Panc1 (cell line): ENCODE measurements at regions not wholly inside any gene's neighbourhood (a gene's known extent, or its start where the extent isn't known, plus 50 kb on each side); places are given as distances from the start of the nearest gene placed in this dataset.

Source experiments
- ATAC-seq: fragments of 200-7000 bp; cut with Tn5 transposase; 2 replicates; pipeline ENCODE4 v1.9.1; 2020; ENCODE audit warnings: mild to moderate bottlenecking, moderate library complexity
- BruUV-seq: library from RNA; stranded (reverse); fragments of 400-500 nt; replicated peaks from 2 replicates; lab custom pipeline; 2021; lab: Mats Ljungman, UMichigan
- CTCF ChIA-PET: fragments of 300-600 bp; sonication (Branson Sonifier 250); formaldehyde crosslinking; loops from one replicate; lab custom pipeline; 2022; ENCODE audit warnings: antibody characterized with exemption; lab: Charles Lee
- POLR2A ChIA-PET: fragments of 300-600 bp; sonication (Branson Sonifier 250); formaldehyde crosslinking; loops from one replicate; lab custom pipeline; 2022; ENCODE audit warnings: antibody characterized with exemption; lab: Charles Lee
- DNase-seq: peaks from one replicate; pipeline ENCODE4 v3.0.0-alpha.2; 2010; ENCODE audit warnings: low read depth, low spot score
- H3K27ac ChIP-seq: 2 replicates; pipeline ENCODE4 v1.5.1; 2011; ENCODE audit warnings: mild to moderate bottlenecking, low read length, inconsistent platforms
- H3K27me3 ChIP-seq: fragments of 200-500 bp; sonication (Bioruptor generic); 2 replicates; pipeline ENCODE4 v1.6.0; 2014; ENCODE audit warnings: low read length, inconsistent platforms; ENCODE audit not compliant: control insufficient read depth, insufficient read depth
- H3K36me3 ChIP-seq: fragments of 200-500 bp; sonication (Bioruptor generic); 2 replicates; pipeline ENCODE4 v1.5.1; 2014; ENCODE audit warnings: inconsistent platforms, mild to moderate bottlenecking, low read length, moderate library complexity; ENCODE audit not compliant: control insufficient read depth, insufficient read depth
- H3K4me1 ChIP-seq: 2 replicates; pipeline ENCODE4 v1.5.1; 2011; ENCODE audit warnings: inconsistent platforms, mild to moderate bottlenecking, low read length, moderate library complexity; ENCODE audit not compliant: control insufficient read depth, insufficient read depth
- H3K4me3 ChIP-seq, 2 experiments: 2 replicates each; pipeline ENCODE4 v1.5.1; 2011 to 2012; ENCODE audit warnings: low read depth in 2 of 2, low read length in 2 of 2, mild to moderate bottlenecking in 2 of 2, inconsistent platforms in 1 of 2, moderate library complexity in 1 of 2
- H3K9me3 ChIP-seq: fragments of 200-500 bp; sonication (Bioruptor generic); 2 replicates; pipeline ENCODE4 v1.5.1; 2014; ENCODE audit warnings: low read depth, mild to moderate bottlenecking, inconsistent platforms, low read length, moderate library complexity; ENCODE audit not compliant: control insufficient read depth, insufficient read depth
- CTCF ChIP-seq: fragments of 450-650 bp; IDR thresholded peaks from 2 replicates; pipeline ENCODE4 v1.5.1; 2017; ENCODE audit warnings: mild to moderate bottlenecking
- POLR2AphosphoS5 ChIP-seq: IDR thresholded peaks from 2 replicates; pipeline ENCODE4 v1.6.1; 2012; ENCODE audit warnings: mild to moderate bottlenecking, low read depth, low read length, moderate library complexity
- REST ChIP-seq, 2 experiments: IDR thresholded peaks; 2 replicates each; pipeline ENCODE4 v1.6.1; 2011 to 2012; ENCODE audit warnings: low read depth in 2 of 2, control low read depth in 1 of 2, low read length in 1 of 2, mild to moderate bottlenecking in 1 of 2, moderate library complexity in 1 of 2; ENCODE audit not compliant: insufficient read depth in 1 of 2
- SIN3A ChIP-seq: IDR thresholded peaks from 2 replicates; pipeline ENCODE4 v1.6.1; 2012; ENCODE audit warnings: low read depth, mild to moderate bottlenecking, low read length, moderate library complexity, borderline replicate concordance; ENCODE audit not compliant: insufficient read depth
- TCF7L2 ChIP-seq: IDR thresholded peaks from 2 replicates; pipeline ENCODE4 v1.6.1; 2011; ENCODE audit warnings: mild to moderate bottlenecking, low read depth, low read length, inconsistent platforms
- in situ Hi-C: cut with HindIII; loops from 2 replicates; pipeline ENCODE4 v1.10.0; 2016; ENCODE audit warnings: low sequenced_read_pairs, low pct_unique_long_range_greater_than_20kb
- intact Hi-C: fragments of 100-400 bp; cut with micrococcal nuclease; formaldehyde crosslinking; loops from one replicate; pipeline ENCODE4 v1.10.0; 2022; ENCODE audit not compliant: unreplicated experiment

- DNase-seq (no peak), ATAC-seq (no peak)
- POLR2A ChIA-PET: no interaction called here
- CTCF ChIA-PET: interaction anchor here (0.6 kb wide), 1 partner anchor 228 kb away, joined by 3 read pairs; no protein-coding TSS in a partner anchor
- Histone ChIP-seq H3K4me3 (no peak overlapping the region), H3K27me3 (peaks cover 10% of the 10 kb centered on the region; the same call in 1 of the 2 replicates), H3K27ac (no peak overlapping the region), H3K9me3 (no peaks in the 10 kb centered on the region), H3K36me3 (no peaks in the 10 kb centered on the region), H3K4me1 (no peaks in the 10 kb centered on the region)
- BruUV-seq: no TSS peak
- in situ Hi-C loops: no loop called here
- TF ChIP-seq CTCF (no peak), SIN3A (no peak), TCF7L2 (no peak)
- intact Hi-C loops: no loop called here
These were observed 73.6 kb upstream of the COG2 start for GRCh38 chr1:230568676-230569075.

GRCh38 chr1:230568008-230568407 lies 74.3 kb upstream of the COG2 start:
- TF ChIP-seq CTCF: peak; percentile 44
- no peak for TF ChIP-seq TCF7L2
- no peak for TF ChIP-seq REST (IDR thresholded peaks at IDR 0.05; ENCODE audit: insufficient read depth in 1 of 2, low read depth in 2 of 2, low read length in 1 of 2)
- no peak for TF ChIP-seq POLR2AphosphoS5
- TF ChIP-seq SIN3A: no peak
- H3K9me3 ChIP-seq: no peaks in the 10 kb centered on the region
- BruUV-seq: no TSS peak
- in situ Hi-C loops (no loop called here), intact Hi-C loops (no loop called here)
- DNase-seq (no peak), ATAC-seq (peak; percentile 73; the same call in 1 of the 2 replicates)
- peaks cover 10% of the 10 kb centered on the region; the same call in 1 of the 2 replicates for H3K27me3 ChIP-seq
- no peak overlapping the region for H3K4me3 ChIP-seq
- H3K4me1 ChIP-seq: no peaks in the 10 kb centered on the region
- POLR2A ChIA-PET: no interaction called here
- no peak overlapping the region for H3K27ac ChIP-seq
- CTCF ChIA-PET: no interaction called here
- H3K36me3 ChIP-seq: no peaks in the 10 kb centered on the region
